ENCODE measurements at regions not wholly inside any gene's neighbourhood (a gene's known extent, or its start where the extent isn't known, plus 50 kb on each side); places are given as distances from the start of the nearest gene placed in this dataset.

DNA sequence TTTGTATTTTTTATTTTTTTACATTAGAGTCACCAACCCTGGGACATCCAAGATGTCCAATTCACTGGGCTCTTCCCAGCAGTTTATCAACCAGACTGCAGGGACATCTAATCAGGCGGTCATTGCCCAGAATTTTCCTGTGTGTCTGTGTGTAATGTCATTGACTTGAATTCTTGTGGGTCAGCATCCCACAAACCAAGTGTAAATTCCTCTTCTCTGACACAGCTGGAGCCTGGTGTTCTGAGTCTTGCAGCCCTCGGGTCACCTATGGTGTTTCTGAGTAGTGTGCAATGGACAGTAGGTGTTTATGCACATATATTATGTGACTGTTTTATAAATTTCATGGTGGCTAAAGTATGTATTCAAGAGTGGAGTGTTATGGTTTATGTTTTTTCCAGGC, 815.7 kb downstream of the SEMA5A start:
- TF ChIP-seq SIN3A (IDR thresholded peaks at IDR 0.05; ENCODE audit: borderline replicate concordance, insufficient read depth, low read length) (no peak), POLR2AphosphoS5 (IDR thresholded peaks at IDR 0.05; ENCODE audit: low read depth, low read length) (no peak), TAF1 (IDR thresholded peaks at IDR 0.05; ENCODE audit: borderline replicate concordance, insufficient read depth, low read length) (no peak), FOXP2 (optimal IDR thresholded peaks at IDR 0.05; ENCODE audit: borderline replicate concordance, extremely low read depth, extremely low read length, insufficient read depth) (no peak)
- TF ChIP-seq, protein P1, sequence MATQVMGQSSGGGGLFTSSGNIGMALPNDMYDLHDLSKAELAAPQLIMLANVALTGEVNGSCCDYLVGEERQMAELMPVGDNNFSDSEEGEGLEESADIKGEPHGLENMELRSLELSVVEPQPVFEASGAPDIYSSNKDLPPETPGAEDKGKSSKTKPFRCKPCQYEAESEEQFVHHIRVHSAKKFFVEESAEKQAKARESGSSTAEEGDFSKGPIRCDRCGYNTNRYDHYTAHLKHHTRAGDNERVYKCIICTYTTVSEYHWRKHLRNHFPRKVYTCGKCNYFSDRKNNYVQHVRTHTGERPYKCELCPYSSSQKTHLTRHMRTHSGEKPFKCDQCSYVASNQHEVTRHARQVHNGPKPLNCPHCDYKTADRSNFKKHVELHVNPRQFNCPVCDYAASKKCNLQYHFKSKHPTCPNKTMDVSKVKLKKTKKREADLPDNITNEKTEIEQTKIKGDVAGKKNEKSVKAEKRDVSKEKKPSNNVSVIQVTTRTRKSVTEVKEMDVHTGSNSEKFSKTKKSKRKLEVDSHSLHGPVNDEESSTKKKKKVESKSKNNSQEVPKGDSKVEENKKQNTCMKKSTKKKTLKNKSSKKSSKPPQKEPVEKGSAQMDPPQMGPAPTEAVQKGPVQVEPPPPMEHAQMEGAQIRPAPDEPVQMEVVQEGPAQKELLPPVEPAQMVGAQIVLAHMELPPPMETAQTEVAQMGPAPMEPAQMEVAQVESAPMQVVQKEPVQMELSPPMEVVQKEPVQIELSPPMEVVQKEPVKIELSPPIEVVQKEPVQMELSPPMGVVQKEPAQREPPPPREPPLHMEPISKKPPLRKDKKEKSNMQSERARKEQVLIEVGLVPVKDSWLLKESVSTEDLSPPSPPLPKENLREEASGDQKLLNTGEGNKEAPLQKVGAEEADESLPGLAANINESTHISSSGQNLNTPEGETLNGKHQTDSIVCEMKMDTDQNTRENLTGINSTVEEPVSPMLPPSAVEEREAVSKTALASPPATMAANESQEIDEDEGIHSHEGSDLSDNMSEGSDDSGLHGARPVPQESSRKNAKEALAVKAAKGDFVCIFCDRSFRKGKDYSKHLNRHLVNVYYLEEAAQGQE (IDR thresholded peaks at IDR 0.05; ENCODE audit: insufficient read depth in 1 of 2, low read depth in 2 of 2, low read length in 2 of 2) = no peak

DNA sequence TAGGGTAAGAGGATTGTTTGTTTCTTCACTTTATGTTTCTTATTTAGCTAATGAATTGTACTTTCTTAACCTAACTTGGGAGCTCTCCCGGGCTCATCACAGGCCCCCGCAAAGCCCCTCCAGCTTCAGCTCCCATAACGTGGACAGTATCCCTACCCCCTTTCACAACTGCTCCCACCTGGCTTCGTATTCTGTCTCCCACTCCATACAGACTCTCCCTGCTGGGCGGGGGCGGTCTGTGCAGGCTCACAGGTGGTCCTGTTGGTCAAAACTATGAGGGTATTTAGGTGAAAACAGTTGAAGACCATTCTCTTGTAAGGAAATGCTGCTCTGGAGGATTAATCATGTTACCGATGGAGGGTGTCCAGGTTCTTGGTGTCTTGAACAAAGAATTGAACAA, 805.3 kb downstream of the SEMA5A start:
- TF ChIP-seq SIN3A (IDR thresholded peaks at IDR 0.05; ENCODE audit: borderline replicate concordance, insufficient read depth, low read length) (no peak), FOXP2 (optimal IDR thresholded peaks at IDR 0.05; ENCODE audit: borderline replicate concordance, extremely low read depth, extremely low read length, insufficient read depth) (no peak), TAF1 (IDR thresholded peaks at IDR 0.05; ENCODE audit: borderline replicate concordance, insufficient read depth, low read length) (no peak), POLR2AphosphoS5 (IDR thresholded peaks at IDR 0.05; ENCODE audit: low read depth, low read length) (no peak)
- TF ChIP-seq, protein P1 (IDR thresholded peaks at IDR 0.05; ENCODE audit: insufficient read depth in 1 of 2, low read depth in 2 of 2, low read length in 2 of 2) = no peak

DNA sequence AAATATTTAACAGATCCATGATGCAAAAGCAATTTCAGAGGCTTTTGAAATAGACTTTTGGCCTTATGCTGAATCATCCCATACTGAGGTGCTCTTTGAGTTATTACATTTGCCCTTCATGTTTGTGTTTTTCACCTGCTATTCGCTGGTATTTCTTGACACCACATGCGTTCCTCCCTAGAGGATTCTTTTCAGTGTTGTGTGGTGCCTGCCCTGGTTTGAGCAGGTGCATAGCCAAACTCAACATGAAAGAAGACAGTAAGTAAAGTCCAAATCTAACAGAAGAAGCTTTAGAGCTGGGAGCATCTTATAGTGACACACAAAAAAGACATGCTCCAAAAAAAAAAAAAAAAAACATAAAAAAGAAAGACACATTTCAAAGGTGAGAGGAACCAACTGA, 796.3 kb downstream of the SEMA5A start:
- TF ChIP-seq TAF1 (IDR thresholded peaks at IDR 0.05; ENCODE audit: borderline replicate concordance, insufficient read depth, low read length) = no peak
- TF ChIP-seq, protein P1 (IDR thresholded peaks at IDR 0.05; ENCODE audit: insufficient read depth in 1 of 2, low read depth in 2 of 2, low read length in 2 of 2) = no peak
- TF ChIP-seq POLR2AphosphoS5 (IDR thresholded peaks at IDR 0.05; ENCODE audit: low read depth, low read length) = no peak
- TF ChIP-seq FOXP2 (optimal IDR thresholded peaks at IDR 0.05; ENCODE audit: borderline replicate concordance, extremely low read depth, extremely low read length, insufficient read depth) = no peak
- no peak for TF ChIP-seq SIN3A (IDR thresholded peaks at IDR 0.05; ENCODE audit: borderline replicate concordance, insufficient read depth, low read length)

DNA sequence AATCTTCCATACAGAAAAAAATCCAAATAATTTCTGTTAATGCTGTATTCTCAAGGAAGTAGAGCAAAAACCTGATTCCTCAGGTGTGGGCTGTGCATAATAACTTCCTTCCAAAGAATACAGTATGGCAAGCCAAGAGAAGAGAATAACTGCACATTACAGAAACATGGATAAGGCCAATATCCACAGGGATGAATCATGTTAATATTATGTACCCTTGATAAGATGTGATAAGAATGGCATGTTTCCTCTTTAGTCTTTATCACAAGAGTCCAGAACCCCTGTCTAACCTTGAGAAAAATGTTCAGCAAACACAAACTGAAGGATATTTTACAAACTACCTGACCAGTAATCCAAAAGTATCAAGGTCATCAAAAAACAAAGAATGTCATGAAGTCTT, 795.8 kb downstream of the SEMA5A start:
- TF ChIP-seq SIN3A (IDR thresholded peaks at IDR 0.05; ENCODE audit: borderline replicate concordance, insufficient read depth, low read length) (no peak), FOXP2 (optimal IDR thresholded peaks at IDR 0.05; ENCODE audit: borderline replicate concordance, extremely low read depth, extremely low read length, insufficient read depth) (no peak)
- TF ChIP-seq, protein P1 (IDR thresholded peaks at IDR 0.05; ENCODE audit: insufficient read depth in 1 of 2, low read depth in 2 of 2, low read length in 2 of 2) = no peak

DNA sequence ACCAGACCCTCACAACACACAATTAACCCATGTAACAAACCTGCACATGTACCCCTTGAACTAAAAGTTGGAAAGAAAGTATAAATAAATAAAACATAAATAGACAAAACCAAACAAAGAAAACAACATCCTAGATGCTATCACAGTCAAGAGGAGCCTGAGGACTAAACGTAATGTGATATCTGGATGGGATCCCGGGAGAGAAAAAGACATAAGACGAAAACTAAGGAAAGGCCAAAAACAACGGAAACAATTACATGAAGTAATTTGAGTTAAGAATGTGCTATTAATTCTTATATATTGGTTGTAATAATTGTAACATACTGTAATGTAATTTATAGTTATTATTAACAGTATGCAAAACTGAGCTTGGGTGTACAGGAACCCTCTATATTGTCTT, 793.9 kb downstream of the SEMA5A start:
- TF ChIP-seq FOXP2 (optimal IDR thresholded peaks at IDR 0.05; ENCODE audit: borderline replicate concordance, extremely low read depth, extremely low read length, insufficient read depth) = no peak
- TF ChIP-seq, protein P1 (IDR thresholded peaks at IDR 0.05; ENCODE audit: insufficient read depth in 1 of 2, low read depth in 2 of 2, low read length in 2 of 2) = no peak
- TF ChIP-seq SIN3A (IDR thresholded peaks at IDR 0.05; ENCODE audit: borderline replicate concordance, insufficient read depth, low read length) = no peak
- TF ChIP-seq TAF1 (IDR thresholded peaks at IDR 0.05; ENCODE audit: borderline replicate concordance, insufficient read depth, low read length) = no peak
- no peak for TF ChIP-seq POLR2AphosphoS5 (IDR thresholded peaks at IDR 0.05; ENCODE audit: low read depth, low read length)

Data from PFSK-1 (cell line).